ENCODE measurements at regions not wholly inside any gene's neighbourhood (a gene's known extent, or its start where the extent isn't known, plus 50 kb on each side); places are given as distances from the start of the nearest gene placed in this dataset.

DNA sequence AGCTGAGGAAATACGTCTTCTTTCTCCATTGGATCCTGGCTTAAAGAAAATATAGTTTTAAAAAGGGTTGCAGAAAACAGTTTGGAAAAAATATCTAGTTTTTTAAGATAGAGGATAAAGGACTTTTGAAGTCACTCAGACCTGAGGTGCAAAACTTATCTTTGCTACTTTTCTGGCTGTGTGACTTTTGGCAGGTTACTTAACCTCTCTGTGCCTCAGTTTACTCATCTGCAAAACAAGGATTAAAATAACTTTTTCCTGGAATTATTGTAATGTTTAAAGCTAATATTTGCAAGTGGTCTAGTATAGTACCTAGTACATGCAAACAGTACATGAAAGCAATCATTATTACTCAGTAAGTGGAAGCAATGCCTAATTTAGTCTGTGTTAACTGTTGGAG lies 176.8 kb downstream of the TBX5 start:
- DNase-seq (ENCODE audit: low read depth, low spot score) = no peak
- ChIA-PET POLR2A (no interaction called here), RAD21 (ENCODE audit: low non-redundant PET in 1 of 2, low total read pairs in 2 of 2, uncharacterized antibody in 2 of 2, unreplicated experiment in 2 of 2) (no interaction called here), CTCF (no interaction called here)
- Histone ChIP-seq H3K79me2 (ENCODE audit: insufficient read depth, low read length) (no peaks in the 10 kb centered on the region), H3K9me2 (ENCODE audit: insufficient read depth) (no peaks in the 10 kb centered on the region), H3K36me3 (ENCODE audit: control insufficient read depth in 1 of 2, insufficient read depth in 2 of 2, low read length in 2 of 2) (no peaks in the 10 kb centered on the region), H4K20me1 (ENCODE audit: insufficient read depth) (no peaks in the 10 kb centered on the region), H3K4me2 (ENCODE audit: low read length) (no peak overlapping the region), H2AFZ (ENCODE audit: low read depth, low read length, poor library complexity, severe bottlenecking) (no peak overlapping the region), H3K9ac (ENCODE audit: low read length) (no peak overlapping the region), H3K27ac (ENCODE audit: low read depth, low read length) (no peak overlapping the region), H3K9me3 (ENCODE audit: control insufficient read depth in 1 of 2, insufficient read depth in 1 of 2, low read depth in 1 of 2, low read length in 2 of 2) (no peaks in the 10 kb centered on the region; a peak in 1 of 4 replicates), H3K4me3 (replicated peaks in 1 of 2; ENCODE audit: low read depth in 1 of 2, low read length in 2 of 2) (no peak overlapping the region), H3K4me1 (ENCODE audit: control insufficient read depth in 1 of 2, insufficient read depth in 2 of 2, low read length in 2 of 2) (no peaks in the 10 kb centered on the region), H3K27me3 (ENCODE audit: insufficient read depth, low read length) (peaks cover 23% of the 10 kb centered on the region)
- no peak for ATAC-seq
- BruUV-seq (replicated peaks) = no TSS peak
- intact Hi-C loops (cut with micrococcal nuclease) = no loop called here
- TF ChIP-seq EZH2phosphoT487 (IDR thresholded peaks at IDR 0.05; ENCODE audit: borderline replicate concordance) = no peak
- TF ChIP-seq YY1 (IDR thresholded peaks at IDR 0.05; ENCODE audit: extremely low read depth, insufficient replicate concordance, low read depth, low read length) = no peak
- no peak for TF ChIP-seq TCF7L2 (IDR thresholded peaks at IDR 0.05; ENCODE audit: borderline replicate concordance, extremely low read depth, insufficient read depth, insufficient read length)
- no peak for TF ChIP-seq ZNF274 (IDR thresholded peaks at IDR 0.05; ENCODE audit: low read depth, low read length)
- TF ChIP-seq CBX3 (IDR thresholded peaks at IDR 0.05; ENCODE audit: low read depth) = no peak
- TF ChIP-seq, protein P1, sequence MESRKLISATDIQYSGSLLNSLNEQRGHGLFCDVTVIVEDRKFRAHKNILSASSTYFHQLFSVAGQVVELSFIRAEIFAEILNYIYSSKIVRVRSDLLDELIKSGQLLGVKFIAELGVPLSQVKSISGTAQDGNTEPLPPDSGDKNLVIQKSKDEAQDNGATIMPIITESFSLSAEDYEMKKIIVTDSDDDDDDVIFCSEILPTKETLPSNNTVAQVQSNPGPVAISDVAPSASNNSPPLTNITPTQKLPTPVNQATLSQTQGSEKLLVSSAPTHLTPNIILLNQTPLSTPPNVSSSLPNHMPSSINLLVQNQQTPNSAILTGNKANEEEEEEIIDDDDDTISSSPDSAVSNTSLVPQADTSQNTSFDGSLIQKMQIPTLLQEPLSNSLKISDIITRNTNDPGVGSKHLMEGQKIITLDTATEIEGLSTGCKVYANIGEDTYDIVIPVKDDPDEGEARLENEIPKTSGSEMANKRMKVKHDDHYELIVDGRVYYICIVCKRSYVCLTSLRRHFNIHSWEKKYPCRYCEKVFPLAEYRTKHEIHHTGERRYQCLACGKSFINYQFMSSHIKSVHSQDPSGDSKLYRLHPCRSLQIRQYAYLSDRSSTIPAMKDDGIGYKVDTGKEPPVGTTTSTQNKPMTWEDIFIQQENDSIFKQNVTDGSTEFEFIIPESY (IDR thresholded peaks at IDR 0.05; ENCODE audit: extremely low read depth, insufficient replicate concordance, low read length) = no peak
- no peak for TF ChIP-seq POLR2AphosphoS5 (IDR thresholded peaks at IDR 0.05; ENCODE audit: low read depth, low read length)
- TF ChIP-seq, protein P2, sequence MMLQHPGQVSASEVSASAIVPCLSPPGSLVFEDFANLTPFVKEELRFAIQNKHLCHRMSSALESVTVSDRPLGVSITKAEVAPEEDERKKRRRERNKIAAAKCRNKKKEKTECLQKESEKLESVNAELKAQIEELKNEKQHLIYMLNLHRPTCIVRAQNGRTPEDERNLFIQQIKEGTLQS (IDR thresholded peaks at IDR 0.05) = no peak
- TF ChIP-seq EGR1 (IDR thresholded peaks at IDR 0.05; ENCODE audit: low read depth) = no peak
- TF ChIP-seq, protein P3, sequence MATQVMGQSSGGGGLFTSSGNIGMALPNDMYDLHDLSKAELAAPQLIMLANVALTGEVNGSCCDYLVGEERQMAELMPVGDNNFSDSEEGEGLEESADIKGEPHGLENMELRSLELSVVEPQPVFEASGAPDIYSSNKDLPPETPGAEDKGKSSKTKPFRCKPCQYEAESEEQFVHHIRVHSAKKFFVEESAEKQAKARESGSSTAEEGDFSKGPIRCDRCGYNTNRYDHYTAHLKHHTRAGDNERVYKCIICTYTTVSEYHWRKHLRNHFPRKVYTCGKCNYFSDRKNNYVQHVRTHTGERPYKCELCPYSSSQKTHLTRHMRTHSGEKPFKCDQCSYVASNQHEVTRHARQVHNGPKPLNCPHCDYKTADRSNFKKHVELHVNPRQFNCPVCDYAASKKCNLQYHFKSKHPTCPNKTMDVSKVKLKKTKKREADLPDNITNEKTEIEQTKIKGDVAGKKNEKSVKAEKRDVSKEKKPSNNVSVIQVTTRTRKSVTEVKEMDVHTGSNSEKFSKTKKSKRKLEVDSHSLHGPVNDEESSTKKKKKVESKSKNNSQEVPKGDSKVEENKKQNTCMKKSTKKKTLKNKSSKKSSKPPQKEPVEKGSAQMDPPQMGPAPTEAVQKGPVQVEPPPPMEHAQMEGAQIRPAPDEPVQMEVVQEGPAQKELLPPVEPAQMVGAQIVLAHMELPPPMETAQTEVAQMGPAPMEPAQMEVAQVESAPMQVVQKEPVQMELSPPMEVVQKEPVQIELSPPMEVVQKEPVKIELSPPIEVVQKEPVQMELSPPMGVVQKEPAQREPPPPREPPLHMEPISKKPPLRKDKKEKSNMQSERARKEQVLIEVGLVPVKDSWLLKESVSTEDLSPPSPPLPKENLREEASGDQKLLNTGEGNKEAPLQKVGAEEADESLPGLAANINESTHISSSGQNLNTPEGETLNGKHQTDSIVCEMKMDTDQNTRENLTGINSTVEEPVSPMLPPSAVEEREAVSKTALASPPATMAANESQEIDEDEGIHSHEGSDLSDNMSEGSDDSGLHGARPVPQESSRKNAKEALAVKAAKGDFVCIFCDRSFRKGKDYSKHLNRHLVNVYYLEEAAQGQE (IDR thresholded peaks at IDR 0.05; ENCODE audit: low read depth) = no peak
- no peak for TF ChIP-seq CEBPB (IDR thresholded peaks at IDR 0.05; ENCODE audit: low read depth)
- TF ChIP-seq SIN3A (IDR thresholded peaks at IDR 0.05; ENCODE audit: low read depth) = no peak
- TF ChIP-seq ZFX (IDR thresholded peaks at IDR 0.05) = no peak
- no peak for TF ChIP-seq FOSL1 (IDR thresholded peaks at IDR 0.05; ENCODE audit: low read depth)
- no peak for TF ChIP-seq EZH2 (IDR thresholded peaks at IDR 0.05)
- TF ChIP-seq, protein P4, sequence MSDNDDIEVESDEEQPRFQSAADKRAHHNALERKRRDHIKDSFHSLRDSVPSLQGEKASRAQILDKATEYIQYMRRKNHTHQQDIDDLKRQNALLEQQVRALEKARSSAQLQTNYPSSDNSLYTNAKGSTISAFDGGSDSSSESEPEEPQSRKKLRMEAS (IDR thresholded peaks at IDR 0.05) = no peak
- no peak for TF ChIP-seq POLR2A (IDR thresholded peaks at IDR 0.05; ENCODE audit: borderline replicate concordance, extremely low read depth, insufficient read depth, insufficient read length)
